K562 (cell line): ENCODE measurements at regions not wholly inside any gene's neighbourhood (a gene's known extent, or its start where the extent isn't known, plus 50 kb on each side); places are given as distances from the start of the nearest gene placed in this dataset.

ENCODE experiments used
- ATAC-seq: fragments of 200-7000 bp; cut with Tn5 transposase; 3 replicates; pipeline ENCODE4 v1.9.1; 2020; ENCODE audit warnings: moderate library complexity
- BruUV-seq: library from RNA; stranded (reverse); fragments of 400-500 nt; replicated peaks from 2 replicates; lab custom pipeline; 2021; lab: Mats Ljungman, UMichigan
- CTCF ChIA-PET: fragments of 300-600 bp; formaldehyde crosslinking; extraction: SDS; loops from one replicate; lab custom pipeline; 2021; ENCODE audit warnings: low intra/inter-chr PET ratio; lab: Yijun Ruan, JAX
- POLR2A ChIA-PET: fragments of 300-600, 350-650 bp; sonication (Branson Sonifier 250); formaldehyde crosslinking; extraction: SDS; loops from one replicate; lab custom pipeline; 2021; ENCODE audit warnings: antibody characterized with exemption, inconsistent platforms; lab: Yijun Ruan, JAX
- DNase-seq, 4 experiments: peaks; one replicate each; pipeline versions ENCODE4 v3.0.0 to v3.0.0-alpha.2; 2011 to 2018; ENCODE audit warnings: low spot score in 3 of 4, mixed read lengths in 3 of 4; ENCODE audit errors: extremely low read depth in 1 of 4
- FAIRE-seq: peaks from 2 replicates; lab custom pipeline; 2011; peaks lifted over from hg19 to GRCh38; lab: Jason Lieb, UNC
- H2AFZ ChIP-seq: 2 replicates; pipeline ENCODE4 v1.6.0; 2011; ENCODE audit warnings: low read depth, low read length, control low read depth, inconsistent platforms
- H3K27ac ChIP-seq: fragments of 200-600 bp; 3 replicates; pipeline ENCODE4 v1.8.0; 2011; ENCODE audit warnings: low read depth, mild to moderate bottlenecking, control low read depth, inconsistent platforms, low read length, moderate library complexity, mixed read lengths; ENCODE audit errors: extremely low read depth
- H3K27me3 ChIP-seq, 2 experiments: fragments of 300-600 bp in 1 of 2; 2 replicates in 1 of 2; 3 replicates in 1 of 2; pipeline versions ENCODE4 v1.6.0 to v1.8.0; 2011; ENCODE audit warnings: inconsistent platforms in 2 of 2, low read length in 2 of 2, mild to moderate bottlenecking in 1 of 2, mixed read lengths in 1 of 2, moderate library complexity in 1 of 2; ENCODE audit not compliant: control insufficient read depth in 2 of 2, insufficient read depth in 2 of 2
- H3K36me3 ChIP-seq: fragments of 300-600 bp; 3 replicates; pipeline ENCODE4 v1.8.0; 2011; ENCODE audit warnings: mild to moderate bottlenecking, low read length, inconsistent platforms; ENCODE audit not compliant: control insufficient read depth, insufficient read depth
- H3K4me1 ChIP-seq, 2 experiments: fragments of 200-600 bp in 1 of 2; replicated peaks in 1 of 2; 2 replicates in 1 of 2; 3 replicates in 1 of 2; pipeline versions ENCODE4 v1.5.1 to v1.8.0; 2011; ENCODE audit warnings: inconsistent platforms in 2 of 2, low read length in 2 of 2, mild to moderate bottlenecking in 1 of 2, mixed read lengths in 1 of 2, moderate library complexity in 1 of 2; ENCODE audit not compliant: control insufficient read depth in 2 of 2, insufficient read depth in 2 of 2
- H3K4me2 ChIP-seq: 2 replicates; pipeline ENCODE4 v1.6.1; 2011; ENCODE audit warnings: low read length, control low read depth, inconsistent platforms, mixed read lengths; ENCODE audit not compliant: insufficient read depth
- H3K4me3 ChIP-seq: fragments of 200-600 bp; sonication (generic), shearing (Covaris generic); 2 replicates; pipeline ENCODE4 v1.5.1; 2016; ENCODE audit warnings: control low read depth, inconsistent platforms
- H3K79me2 ChIP-seq: fragments of 200-600 bp; 3 replicates; pipeline ENCODE4 v1.8.0; 2011; ENCODE audit warnings: low read length, inconsistent platforms; ENCODE audit not compliant: control insufficient read depth, insufficient read depth
- H3K9ac ChIP-seq, 2 experiments: 2 replicates each; pipeline versions ENCODE4 v1.6.0 to v1.6.1; 2011; ENCODE audit warnings: low read depth in 2 of 2, low read length in 2 of 2, control low read depth in 1 of 2, inconsistent platforms in 1 of 2, mild to moderate bottlenecking in 1 of 2, mixed read lengths in 1 of 2; ENCODE audit not compliant: insufficient read depth in 1 of 2
- H3K9me1 ChIP-seq: one replicate; pipeline ENCODE4 v1.6.0; 2011; ENCODE audit warnings: inconsistent platforms, mild to moderate bottlenecking, low read length, moderate library complexity; ENCODE audit not compliant: control insufficient read depth, insufficient read depth
- H3K9me3 ChIP-seq: replicated peaks from 2 replicates; pipeline ENCODE4 v1.5.1; 2011; ENCODE audit warnings: low read depth, low read length, inconsistent platforms; ENCODE audit not compliant: control insufficient read depth, insufficient read depth
- H4K20me1 ChIP-seq: replicated peaks from 2 replicates; pipeline ENCODE4 v1.6.1; 2011; ENCODE audit warnings: low read length, inconsistent platforms, mixed read lengths; ENCODE audit not compliant: control insufficient read depth, insufficient read depth
- JUN ChIP-seq, 2 experiments: sonication (generic) in 1 of 2; formaldehyde crosslinking in 1 of 2; IDR thresholded peaks; 2 replicates each; pipeline versions ENCODE4 v1.6.1 to v1.8.0; 2012 to 2022; ENCODE audit warnings: borderline replicate concordance in 2 of 2, mild to moderate bottlenecking in 2 of 2, improper control_type of control experiment in 1 of 2, low read depth in 1 of 2, low read length in 1 of 2, missing genetic modification reagents in 1 of 2
- POLR3A ChIP-seq: IDR thresholded peaks from 2 replicates; pipeline ENCODE4 v1.6.1; 2011; ENCODE audit warnings: borderline replicate concordance, mild to moderate bottlenecking, moderate library complexity; ENCODE audit not compliant: insufficient read length, insufficient read depth; ENCODE audit errors: extremely low read depth
- ZNF316 ChIP-seq: fragments of 450-650 bp; IDR thresholded peaks from 2 replicates; pipeline ENCODE4 v1.6.1; 2016
- WGBS: fragments of 100-300 bp; shearing (Covaris generic); methylation state at CpG from one replicate; pipeline ENCODE4 v1.1.6; 2016; ENCODE audit warnings: low coverage, mixed read lengths; ENCODE audit not compliant: insufficient coverage; ENCODE audit errors: missing lambda C conversion rate; 5-methylcytosine and 5-hydroxymethylcytosine counted together
- in situ Hi-C: fragments of 300-500 bp; cut with MboI; formaldehyde crosslinking; loops from 4 replicates; pipeline ENCODE4 v1.15.0; 2018; ENCODE audit warnings: inconsistent platforms, mixed read lengths
- intact Hi-C: fragments of 100-400 bp; cut with micrococcal nuclease; formaldehyde crosslinking; loops from 2 replicates; pipeline ENCODE4 v1.14.2; 2022
- TF ChIP-seq, protein P1 (sequence below): sonication (generic); formaldehyde crosslinking; IDR thresholded peaks from 2 replicates; pipeline ENCODE4 v1.8.0; 2022; ENCODE audit warnings: mild to moderate bottlenecking, missing genetic modification reagents

GRCh38 chr5:165757791-165758190 lies 2252.4 kb downstream of the MAT2B start:
- Histone ChIP-seq H3K36me3 (no peaks in the 10 kb centered on the region), H3K9me3 (no peaks in the 10 kb centered on the region), H3K4me1 (no peaks in the 10 kb centered on the region), H3K27me3 (no peaks in the 10 kb centered on the region), H3K27ac (no peak overlapping the region), H3K9ac (no peak overlapping the region), H2AFZ (no peak overlapping the region), H3K9me1 (no peaks in the 10 kb centered on the region), H3K79me2 (no peaks in the 10 kb centered on the region), H4K20me1 (no peaks in the 10 kb centered on the region), H3K4me2 (no peak overlapping the region), H3K4me3 (no peak overlapping the region)
- in situ Hi-C loops (no loop called here), intact Hi-C loops (no loop called here)
- no peak for ATAC-seq
- no peak for DNase-seq
- FAIRE-seq = no peak
- TF ChIP-seq, protein P1, sequence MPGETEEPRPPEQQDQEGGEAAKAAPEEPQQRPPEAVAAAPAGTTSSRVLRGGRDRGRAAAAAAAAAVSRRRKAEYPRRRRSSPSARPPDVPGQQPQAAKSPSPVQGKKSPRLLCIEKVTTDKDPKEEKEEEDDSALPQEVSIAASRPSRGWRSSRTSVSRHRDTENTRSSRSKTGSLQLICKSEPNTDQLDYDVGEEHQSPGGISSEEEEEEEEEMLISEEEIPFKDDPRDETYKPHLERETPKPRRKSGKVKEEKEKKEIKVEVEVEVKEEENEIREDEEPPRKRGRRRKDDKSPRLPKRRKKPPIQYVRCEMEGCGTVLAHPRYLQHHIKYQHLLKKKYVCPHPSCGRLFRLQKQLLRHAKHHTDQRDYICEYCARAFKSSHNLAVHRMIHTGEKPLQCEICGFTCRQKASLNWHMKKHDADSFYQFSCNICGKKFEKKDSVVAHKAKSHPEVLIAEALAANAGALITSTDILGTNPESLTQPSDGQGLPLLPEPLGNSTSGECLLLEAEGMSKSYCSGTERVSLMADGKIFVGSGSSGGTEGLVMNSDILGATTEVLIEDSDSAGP (CRISPR knock-in tag) = no peak
- TF ChIP-seq JUN (IDR thresholded peaks at IDR 0.05; ENCODE audit: borderline replicate concordance, low read depth, low read length) (no peak), JUN (CRISPR knock-in tag; IDR thresholded peaks at IDR 0.05; ENCODE audit: borderline replicate concordance) (no peak), ZNF316 (no peak), POLR3A (no peak)
- WGBS = 0% methylated on average over 3 of the region's 4 CpGs
- POLR2A ChIA-PET = no interaction called here
- CTCF ChIA-PET = no interaction called here
- BruUV-seq = no TSS peak
